ENCODE measurements at regions not wholly inside any gene's neighbourhood (a gene's known extent, or its start where the extent isn't known, plus 50 kb on each side); places are given as distances from the start of the nearest gene placed in this dataset.

- Histone ChIP-seq H3K4me1 (ENCODE audit: insufficient read depth, low read length) (peaks cover 3% of the 10 kb centered on the region; the same call in 1 of the 2 replicates), H4K8ac (replicated peaks; ENCODE audit: insufficient read length, low read depth, low read length) (no peak overlapping the region), H4K5ac (ENCODE audit: insufficient read length, low read depth, low read length) (no peak overlapping the region), H3K79me1 (ENCODE audit: insufficient read depth, low read depth, low read length, poor library complexity, severe bottlenecking) (no peaks in the 10 kb centered on the region), H3K14ac (ENCODE audit: insufficient read depth, low read length) (no peak overlapping the region; the same call in 1 of the 2 replicates), H2AK5ac (ENCODE audit: insufficient read length, low read length) (no peak overlapping the region), H4K20me1 (ENCODE audit: control insufficient read depth, insufficient read depth, insufficient read length) (no peaks in the 10 kb centered on the region), H3K9me3 (ENCODE audit: control insufficient read depth, low read depth, low read length) (no peaks in the 10 kb centered on the region), H4K91ac (ENCODE audit: insufficient read length, low read depth, low read length) (no peak overlapping the region), H2AFZ (ENCODE audit: low read length) (no peak overlapping the region), H3K18ac (ENCODE audit: insufficient read length, low read depth, low read length) (no peak overlapping the region), H3K4ac (ENCODE audit: low read depth, low read length) (no peak overlapping the region), H3T11ph (ENCODE audit: low read length) (no peak overlapping the region), H2BK15ac (ENCODE audit: low read depth, low read length) (no peak overlapping the region), H3K23ac (ENCODE audit: insufficient read length, low read depth, low read length) (no peak overlapping the region), H2BK120ac (ENCODE audit: low read depth, low read length, poor library complexity, severe bottlenecking) (no peak overlapping the region), H3K56ac (ENCODE audit: insufficient read length, low read depth, low read length) (no peak overlapping the region), H3K9ac (ENCODE audit: extremely low read depth, insufficient read length, low read length) (no peak overlapping the region), H3K79me2 (ENCODE audit: insufficient read depth, low read length) (no peaks in the 10 kb centered on the region), H3K4me2 (ENCODE audit: insufficient read depth, insufficient read length, low read length) (no peak overlapping the region), H3K27ac (ENCODE audit: insufficient read length, low read depth, low read length) (no peak overlapping the region), H3K27me3 (ENCODE audit: insufficient read depth, low read length) (no peaks in the 10 kb centered on the region), H3K23me2 (ENCODE audit: insufficient read length, low read depth, low read length, poor library complexity, severe bottlenecking) (no peaks in the 10 kb centered on the region), H2BK5ac (ENCODE audit: insufficient read length, low read length) (no peak overlapping the region), H2BK12ac (ENCODE audit: insufficient read length, low read depth, low read length) (peak overlapping the region; percentile 38), H2BK20ac (ENCODE audit: low read depth, low read length, poor library complexity, severe bottlenecking) (no peak overlapping the region)
- Mint-ChIP-seq H3K36me3 (ENCODE audit: insufficient read depth in 1 of 3, low read depth in 3 of 3) (peaks cover 0 to 2% (median under 1%) of the 10 kb centered on the region in 3 experiments; a peak in 4 of 7 replicates), H3K27ac (peak overlapping the region in 2 of 3 experiments; percentile 16 to 93; a peak in 3 of 7 replicates), H3K9me3 (peaks cover under 1 to 6% of the 10 kb centered on the region in 2 experiments; a peak in 3 of 5 replicates), H3K4me1 (peaks cover 50% of the 10 kb centered on the region in 2 experiments), H3K4me3 (no peak overlapping the region), H3K27me3 (ENCODE audit: low read depth) (peaks cover 2% of the 10 kb centered on the region; the same call in 1 of the 2 replicates)
- TF ChIP-seq, protein P1, sequence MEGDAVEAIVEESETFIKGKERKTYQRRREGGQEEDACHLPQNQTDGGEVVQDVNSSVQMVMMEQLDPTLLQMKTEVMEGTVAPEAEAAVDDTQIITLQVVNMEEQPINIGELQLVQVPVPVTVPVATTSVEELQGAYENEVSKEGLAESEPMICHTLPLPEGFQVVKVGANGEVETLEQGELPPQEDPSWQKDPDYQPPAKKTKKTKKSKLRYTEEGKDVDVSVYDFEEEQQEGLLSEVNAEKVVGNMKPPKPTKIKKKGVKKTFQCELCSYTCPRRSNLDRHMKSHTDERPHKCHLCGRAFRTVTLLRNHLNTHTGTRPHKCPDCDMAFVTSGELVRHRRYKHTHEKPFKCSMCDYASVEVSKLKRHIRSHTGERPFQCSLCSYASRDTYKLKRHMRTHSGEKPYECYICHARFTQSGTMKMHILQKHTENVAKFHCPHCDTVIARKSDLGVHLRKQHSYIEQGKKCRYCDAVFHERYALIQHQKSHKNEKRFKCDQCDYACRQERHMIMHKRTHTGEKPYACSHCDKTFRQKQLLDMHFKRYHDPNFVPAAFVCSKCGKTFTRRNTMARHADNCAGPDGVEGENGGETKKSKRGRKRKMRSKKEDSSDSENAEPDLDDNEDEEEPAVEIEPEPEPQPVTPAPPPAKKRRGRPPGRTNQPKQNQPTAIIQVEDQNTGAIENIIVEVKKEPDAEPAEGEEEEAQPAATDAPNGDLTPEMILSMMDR (conservative IDR thresholded peaks at IDR 0.05): no peak
- WGBS (ENCODE audit: extremely low coverage, insufficient read length, low lambda C conversion rate): no CpG with 5 or more reads among the region's 8 CpGs
- peak; percentile 27 for DNase-seq
These were observed 171.8 kb upstream of the WSCD1 start for GRCh38 chr17:5898406-5898805.
